ENCODE measurements at regions not wholly inside any gene's neighbourhood (a gene's known extent, or its start where the extent isn't known, plus 50 kb on each side); places are given as distances from the start of the nearest gene placed in this dataset.

GRCh38 chr10:8721650-8722049 lies 667.2 kb downstream of the GATA3 start:
- peaks cover 18% of the 10 kb centered on the region; the same call in 1 of the 2 replicates for H3K9me3 ChIP-seq (ENCODE audit: control insufficient read depth, insufficient read depth, low read length)
- TF ChIP-seq, protein P1, sequence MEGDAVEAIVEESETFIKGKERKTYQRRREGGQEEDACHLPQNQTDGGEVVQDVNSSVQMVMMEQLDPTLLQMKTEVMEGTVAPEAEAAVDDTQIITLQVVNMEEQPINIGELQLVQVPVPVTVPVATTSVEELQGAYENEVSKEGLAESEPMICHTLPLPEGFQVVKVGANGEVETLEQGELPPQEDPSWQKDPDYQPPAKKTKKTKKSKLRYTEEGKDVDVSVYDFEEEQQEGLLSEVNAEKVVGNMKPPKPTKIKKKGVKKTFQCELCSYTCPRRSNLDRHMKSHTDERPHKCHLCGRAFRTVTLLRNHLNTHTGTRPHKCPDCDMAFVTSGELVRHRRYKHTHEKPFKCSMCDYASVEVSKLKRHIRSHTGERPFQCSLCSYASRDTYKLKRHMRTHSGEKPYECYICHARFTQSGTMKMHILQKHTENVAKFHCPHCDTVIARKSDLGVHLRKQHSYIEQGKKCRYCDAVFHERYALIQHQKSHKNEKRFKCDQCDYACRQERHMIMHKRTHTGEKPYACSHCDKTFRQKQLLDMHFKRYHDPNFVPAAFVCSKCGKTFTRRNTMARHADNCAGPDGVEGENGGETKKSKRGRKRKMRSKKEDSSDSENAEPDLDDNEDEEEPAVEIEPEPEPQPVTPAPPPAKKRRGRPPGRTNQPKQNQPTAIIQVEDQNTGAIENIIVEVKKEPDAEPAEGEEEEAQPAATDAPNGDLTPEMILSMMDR (IDR thresholded peaks at IDR 0.05; ENCODE audit: low read depth, low read length), result no peak
- CTCF ChIA-PET, result no interaction called here
- POLR2A ChIA-PET, result no interaction called here
- no peak for DNase-seq (ENCODE audit: low read depth, low spot score)
- no peak overlapping the region for H3K27ac ChIP-seq (ENCODE audit: low read depth, low read length)
- no peak overlapping the region for H3K4me3 ChIP-seq (ENCODE audit: low read depth, low read length)
- no peaks in the 10 kb centered on the region for H3K27me3 ChIP-seq (ENCODE audit: control insufficient read depth, insufficient read depth, low read length)

DNA sequence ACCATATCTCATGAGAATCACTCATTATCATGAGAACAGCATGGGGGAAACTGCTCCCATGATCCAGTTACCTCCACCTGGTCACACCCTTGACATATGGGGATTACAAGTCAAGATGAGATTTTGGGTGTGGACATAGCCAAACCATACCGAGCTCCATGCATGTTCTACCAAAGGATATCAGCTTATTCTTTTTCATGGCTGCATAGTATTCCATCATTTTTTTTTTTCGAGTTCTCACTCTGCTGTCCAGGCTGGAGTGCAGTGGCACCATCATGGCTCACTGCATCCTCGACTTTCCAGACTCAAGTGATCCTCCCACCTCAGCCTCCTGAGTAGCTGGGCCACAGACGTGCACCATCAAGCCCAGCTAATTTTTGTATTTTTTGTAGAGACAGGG lies 668.3 kb downstream of the GATA3 start:
- DNase-seq (ENCODE audit: low read depth, low spot score), result no peak
- H3K4me3 ChIP-seq (ENCODE audit: low read depth, low read length), result no peak overlapping the region

DNA sequence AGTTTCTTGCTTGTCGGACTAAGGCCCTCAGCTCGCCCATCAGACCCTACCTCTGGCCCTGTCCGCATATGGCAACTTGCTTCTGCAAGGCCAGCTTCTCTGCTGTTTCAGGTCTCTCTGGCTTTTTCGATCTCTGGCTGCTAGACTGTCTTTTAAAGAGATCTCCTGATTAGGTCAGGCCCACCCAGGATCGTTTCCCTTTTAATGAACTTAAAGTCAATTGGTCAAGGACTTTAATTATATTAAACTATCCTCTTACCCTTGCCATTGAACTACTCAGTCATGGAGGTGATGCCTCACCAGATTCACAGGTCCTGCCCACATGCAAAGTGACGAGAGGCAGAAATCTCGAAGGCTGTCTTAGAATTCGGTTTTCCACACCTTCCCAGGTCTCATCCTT lies 670.9 kb downstream of the GATA3 start:
- ChIA-PET CTCF (interaction anchor here (0.6 kb wide), 1 partner anchor 1359 kb away, joined by 4 read pairs; no protein-coding TSS in a partner anchor), POLR2A (no interaction called here)
- Histone ChIP-seq H3K4me3 (ENCODE audit: low read depth, low read length) (no peak overlapping the region), H3K27ac (ENCODE audit: low read depth, low read length) (no peak overlapping the region), H3K27me3 (ENCODE audit: control insufficient read depth, insufficient read depth, low read length) (no peaks in the 10 kb centered on the region), H3K9me3 (ENCODE audit: control insufficient read depth, insufficient read depth, low read length) (peaks cover 12% of the 10 kb centered on the region; the same call in 1 of the 2 replicates)
- TF ChIP-seq, protein P1 (IDR thresholded peaks at IDR 0.05; ENCODE audit: low read depth, low read length), result no peak
- DNase-seq (ENCODE audit: low read depth, low spot score), result no peak

More for the DNA sequence above, 668.3 kb downstream of the GATA3 start:
- CTCF ChIA-PET, result no interaction called here
- H3K27me3 ChIP-seq (ENCODE audit: control insufficient read depth, insufficient read depth, low read length), result no peaks in the 10 kb centered on the region
- POLR2A ChIA-PET, result no interaction called here
- peaks cover 18% of the 10 kb centered on the region; the same call in 1 of the 2 replicates for H3K9me3 ChIP-seq (ENCODE audit: control insufficient read depth, insufficient read depth, low read length)
- no peak overlapping the region for H3K27ac ChIP-seq (ENCODE audit: low read depth, low read length)
- TF ChIP-seq, protein P1 (IDR thresholded peaks at IDR 0.05; ENCODE audit: low read depth, low read length), result no peak

- ChIA-PET POLR2A (no interaction called here), CTCF (no interaction called here)
- Histone ChIP-seq H3K9me3 (ENCODE audit: control insufficient read depth, insufficient read depth, low read length) (peaks cover 15% of the 10 kb centered on the region; the same call in 1 of the 2 replicates), H3K4me3 (ENCODE audit: low read depth, low read length) (no peak overlapping the region), H3K27me3 (ENCODE audit: control insufficient read depth, insufficient read depth, low read length) (no peaks in the 10 kb centered on the region), H3K27ac (ENCODE audit: low read depth, low read length) (no peak overlapping the region)
- DNase-seq (ENCODE audit: low read depth, low spot score), result no peak
- TF ChIP-seq, protein P1 (IDR thresholded peaks at IDR 0.05; ENCODE audit: low read depth, low read length), result no peak
Measured at GRCh38 chr10:8726084-8726778, 671.7 kb downstream of the GATA3 start.

DNA sequence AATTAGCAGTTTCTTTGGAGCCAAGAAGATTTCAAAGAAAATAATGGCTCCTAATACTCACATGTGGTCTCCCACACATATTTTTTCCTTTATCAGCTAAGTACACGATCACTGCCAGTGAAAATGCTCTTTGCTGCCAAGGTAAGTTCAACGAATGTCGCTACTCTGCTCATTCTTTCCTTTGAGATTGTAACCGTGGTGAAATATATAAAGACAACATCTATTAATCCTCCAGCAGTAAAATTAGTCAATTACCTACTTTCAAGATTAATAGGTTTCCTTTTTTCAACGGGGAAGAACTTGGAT lies 672.2 kb downstream of the GATA3 start:
- ChIA-PET POLR2A (no interaction called here), CTCF (no interaction called here)
- no peak for DNase-seq (ENCODE audit: low read depth, low spot score)
- no peak overlapping the region for H3K27ac ChIP-seq (ENCODE audit: low read depth, low read length)
- TF ChIP-seq, protein P1 (IDR thresholded peaks at IDR 0.05; ENCODE audit: low read depth, low read length), result no peak
- no peaks in the 10 kb centered on the region for H3K27me3 ChIP-seq (ENCODE audit: control insufficient read depth, insufficient read depth, low read length)
- peaks cover 15% of the 10 kb centered on the region; the same call in 1 of the 2 replicates for H3K9me3 ChIP-seq (ENCODE audit: control insufficient read depth, insufficient read depth, low read length)
- no peak overlapping the region for H3K4me3 ChIP-seq (ENCODE audit: low read depth, low read length)

Data from AG04450 (cell line).